ENCODE measurements at regions not wholly inside any gene's neighbourhood (a gene's known extent, or its start where the extent isn't known, plus 50 kb on each side); places are given as distances from the start of the nearest gene placed in this dataset.
"Not testable (repeated sequence)": the region's sequence is repeated elsewhere in the genome, so short reads cannot be mapped to it uniquely, and the experiment has no call there.

DNA sequence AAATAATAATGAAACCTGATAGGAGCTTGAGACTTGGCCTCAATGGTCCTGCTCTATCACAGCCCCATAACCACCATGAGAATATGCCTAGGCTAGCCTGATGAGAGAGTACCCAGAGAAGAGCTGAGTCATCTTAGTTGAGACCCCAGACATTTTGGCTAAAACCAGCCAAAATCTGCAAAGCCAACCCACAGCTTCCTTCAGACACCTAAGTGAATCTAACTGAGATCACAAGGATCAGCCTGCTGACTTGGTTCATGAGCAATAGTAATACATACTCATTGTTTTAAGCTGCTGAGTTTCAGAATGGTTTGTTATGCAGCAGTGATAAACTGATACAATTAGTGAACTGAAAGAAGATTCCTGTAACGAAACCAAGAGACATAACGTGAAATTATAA, 473.7 kb upstream of the PTGER4 start:
- peaks cover 0 to 4% of the 10 kb centered on the region in 2 donors for H3K4me1 ChIP-seq (ENCODE audit: control insufficient read depth in 1 of 2, insufficient read depth in 2 of 2, low read length in 2 of 2)
- H3K9me3 ChIP-seq (ENCODE audit: control insufficient read depth in 1 of 2, low read length in 2 of 2), result no peaks in the 10 kb centered on the region
- H3K27me3 ChIP-seq (ENCODE audit: low read depth, low read length), result no peaks in the 10 kb centered on the region
- no peak overlapping the region for H3K27ac ChIP-seq (ENCODE audit: low read length)
- no peaks in the 10 kb centered on the region for H3K36me3 ChIP-seq (ENCODE audit: control insufficient read depth in 1 of 2, insufficient read depth in 2 of 2, low read length in 2 of 2)
- H3K4me3 ChIP-seq (ENCODE audit: low read depth in 1 of 2, low read length in 2 of 2), result no peak overlapping the region

DNA sequence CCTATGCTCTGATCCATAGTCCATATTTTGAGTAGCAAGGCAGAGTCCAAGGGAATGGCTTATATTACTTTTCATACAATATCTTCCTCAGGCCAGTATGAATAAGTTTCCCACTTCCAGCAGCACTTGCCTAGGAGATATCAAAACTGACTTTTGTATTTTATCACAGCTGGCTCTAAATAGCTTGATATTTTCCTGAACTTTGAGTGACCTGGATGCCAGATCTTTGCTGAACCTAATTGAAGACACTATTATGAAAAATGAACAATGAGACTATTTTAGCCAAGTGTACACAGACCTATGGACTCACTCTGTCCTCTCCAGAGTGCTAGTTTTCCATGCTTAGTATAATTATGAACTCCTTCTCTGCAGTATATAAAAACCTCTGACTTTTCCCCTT, 475.6 kb upstream of the PTGER4 start:
- Histone ChIP-seq H3K4me3 (ENCODE audit: low read depth in 1 of 2, low read length in 2 of 2) (no peak overlapping the region), H3K36me3 (ENCODE audit: control insufficient read depth in 1 of 2, insufficient read depth in 2 of 2, low read length in 2 of 2) (no peaks in the 10 kb centered on the region), H3K4me1 (ENCODE audit: control insufficient read depth in 1 of 2, insufficient read depth in 2 of 2, low read length in 2 of 2) (peaks cover 0 to 4% of the 10 kb centered on the region in 2 donors), H3K9me3 (ENCODE audit: control insufficient read depth in 1 of 2, low read length in 2 of 2) (no peaks in the 10 kb centered on the region), H3K27ac (ENCODE audit: low read length) (no peak overlapping the region), H3K27me3 (ENCODE audit: low read depth, low read length) (no peaks in the 10 kb centered on the region)

GRCh38 chr5:40202814-40203440, 476.8 kb upstream of the PTGER4 start:
- no peak overlapping the region for H3K27ac ChIP-seq (ENCODE audit: low read length)
- H3K4me1 ChIP-seq (ENCODE audit: control insufficient read depth in 1 of 2, insufficient read depth in 2 of 2, low read length in 2 of 2), result peaks cover 0 to 4% of the 10 kb centered on the region in 2 donors
- H3K27me3 ChIP-seq (ENCODE audit: low read depth, low read length), result no peaks in the 10 kb centered on the region
- no peaks in the 10 kb centered on the region for H3K36me3 ChIP-seq (ENCODE audit: control insufficient read depth in 1 of 2, insufficient read depth in 2 of 2, low read length in 2 of 2)
- H3K4me3 ChIP-seq (ENCODE audit: low read depth in 1 of 2, low read length in 2 of 2), result no peak overlapping the region
- H3K9me3 ChIP-seq (ENCODE audit: control insufficient read depth in 1 of 2, low read length in 2 of 2), result no peaks in the 10 kb centered on the region

- H3K36me3 ChIP-seq (ENCODE audit: control insufficient read depth in 1 of 2, insufficient read depth in 2 of 2, low read length in 2 of 2), result no peaks in the 10 kb centered on the region
- no peaks in the 10 kb centered on the region for H3K4me1 ChIP-seq (ENCODE audit: control insufficient read depth in 1 of 2, insufficient read depth in 2 of 2, low read length in 2 of 2)
- H3K27me3 ChIP-seq (ENCODE audit: low read depth, low read length), result no peaks in the 10 kb centered on the region
- H3K9me3 ChIP-seq (ENCODE audit: control insufficient read depth in 1 of 2, low read length in 2 of 2), result no peaks in the 10 kb centered on the region
- no peak overlapping the region for H3K4me3 ChIP-seq (ENCODE audit: low read depth in 1 of 2, low read length in 2 of 2)
- no peak overlapping the region for H3K27ac ChIP-seq (ENCODE audit: low read length)
Observed at GRCh38 chr5:40198736-40199135, 481.0 kb upstream of the PTGER4 start.

DNA sequence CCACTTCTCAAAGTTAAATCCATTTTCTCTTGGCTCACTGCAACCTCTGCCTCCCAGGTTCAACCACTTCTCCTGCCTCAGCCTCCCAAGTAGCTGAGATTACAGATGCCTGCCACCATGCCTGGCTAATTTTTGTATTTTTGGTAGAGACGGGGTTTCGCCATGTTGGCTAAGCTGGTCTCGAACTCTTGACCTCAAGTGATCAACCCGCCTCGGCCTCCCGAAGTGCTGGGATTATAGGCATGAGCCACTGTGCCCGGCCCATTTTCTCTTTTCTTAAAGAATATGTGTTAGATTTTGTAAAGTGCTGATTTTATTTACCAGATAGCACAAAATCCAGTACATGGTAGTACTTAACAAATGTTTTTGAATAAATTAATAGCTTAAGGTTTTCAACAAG, 484.1 kb upstream of the PTGER4 start:
- not testable (repeated sequence) for H3K4me3 ChIP-seq (ENCODE audit: low read depth in 1 of 2, low read length in 2 of 2); H3K9me3 ChIP-seq (ENCODE audit: control insufficient read depth in 1 of 2, low read length in 2 of 2); H3K4me1 ChIP-seq (ENCODE audit: control insufficient read depth in 1 of 2, insufficient read depth in 2 of 2, low read length in 2 of 2); H3K36me3 ChIP-seq (ENCODE audit: control insufficient read depth in 1 of 2, insufficient read depth in 2 of 2, low read length in 2 of 2); H3K27me3 ChIP-seq (ENCODE audit: low read depth, low read length); H3K27ac ChIP-seq (ENCODE audit: low read length)

GRCh38 chr5:40191150-40191549, 488.6 kb upstream of the PTGER4 start:
- Histone ChIP-seq H3K27ac (ENCODE audit: low read length) (no peak overlapping the region), H3K27me3 (ENCODE audit: low read depth, low read length) (no peaks in the 10 kb centered on the region)

DNA sequence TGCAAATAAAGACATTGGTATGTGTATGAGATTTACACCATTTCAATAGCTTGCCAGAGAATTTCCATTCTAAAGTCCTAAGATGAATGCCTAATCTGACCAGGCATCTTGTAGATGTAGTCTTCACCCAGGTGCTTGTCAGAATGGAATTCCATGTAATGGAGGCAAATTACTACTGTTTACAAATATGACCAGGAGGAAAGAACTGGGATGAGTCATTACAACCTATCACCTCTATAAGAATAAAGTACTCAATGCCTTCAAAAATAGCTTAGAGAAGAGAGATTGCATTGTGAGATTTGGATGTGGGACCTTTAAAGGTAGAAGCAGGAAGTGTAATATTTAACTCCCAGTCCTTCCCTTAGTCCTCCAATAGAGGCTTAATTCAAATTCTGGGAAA, 507.0 kb upstream of the PTGER4 start:
- Histone ChIP-seq H3K4me1 (ENCODE audit: control insufficient read depth in 1 of 2, insufficient read depth in 2 of 2, low read length in 2 of 2) (no peaks in the 10 kb centered on the region), H3K36me3 (ENCODE audit: control insufficient read depth in 1 of 2, insufficient read depth in 2 of 2, low read length in 2 of 2) (no peaks in the 10 kb centered on the region), H3K4me3 (ENCODE audit: low read depth in 1 of 2, low read length in 2 of 2) (no peak overlapping the region), H3K27ac (ENCODE audit: low read length) (no peak overlapping the region), H3K27me3 (ENCODE audit: low read depth, low read length) (no peaks in the 10 kb centered on the region), H3K9me3 (ENCODE audit: control insufficient read depth in 1 of 2, low read length in 2 of 2) (peaks cover 0 to 23% of the 10 kb centered on the region in 2 donors)

More at GRCh38 chr5:40191150-40191549, 488.6 kb upstream of the PTGER4 start:
- Histone ChIP-seq H3K9me3 (ENCODE audit: control insufficient read depth in 1 of 2, low read length in 2 of 2) (no peaks in the 10 kb centered on the region), H3K4me1 (ENCODE audit: control insufficient read depth in 1 of 2, insufficient read depth in 2 of 2, low read length in 2 of 2) (no peaks in the 10 kb centered on the region), H3K4me3 (ENCODE audit: low read depth in 1 of 2, low read length in 2 of 2) (no peak overlapping the region), H3K36me3 (ENCODE audit: control insufficient read depth in 1 of 2, insufficient read depth in 2 of 2, low read length in 2 of 2) (no peaks in the 10 kb centered on the region)

DNA sequence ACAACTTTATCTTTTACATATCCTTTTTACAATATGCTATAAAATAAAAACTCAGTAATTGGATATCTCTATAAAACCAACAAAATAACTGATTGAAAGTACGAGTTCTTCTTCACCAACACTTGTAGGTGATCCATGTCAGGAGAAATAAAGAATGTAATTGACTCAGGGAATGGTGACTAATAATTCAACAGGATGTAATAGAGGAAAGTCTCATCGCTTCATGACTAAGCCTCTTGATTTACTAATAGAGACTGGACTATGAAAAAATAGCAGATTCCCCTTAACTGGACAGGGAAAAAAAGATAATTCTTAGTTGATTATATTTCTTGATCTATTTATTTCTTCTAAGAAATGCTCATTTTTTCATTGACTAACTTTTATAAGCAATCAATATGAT, 507.7 kb upstream of the PTGER4 start:
- H3K27ac ChIP-seq (ENCODE audit: low read length), result no peak overlapping the region
- H3K36me3 ChIP-seq (ENCODE audit: control insufficient read depth in 1 of 2, insufficient read depth in 2 of 2, low read length in 2 of 2), result no peaks in the 10 kb centered on the region
- no peaks in the 10 kb centered on the region for H3K27me3 ChIP-seq (ENCODE audit: low read depth, low read length)
- H3K4me1 ChIP-seq (ENCODE audit: control insufficient read depth in 1 of 2, insufficient read depth in 2 of 2, low read length in 2 of 2), result no peaks in the 10 kb centered on the region
- peaks cover 0 to 19% of the 10 kb centered on the region in 2 donors for H3K9me3 ChIP-seq (ENCODE audit: control insufficient read depth in 1 of 2, low read length in 2 of 2)
- H3K4me3 ChIP-seq (ENCODE audit: low read depth in 1 of 2, low read length in 2 of 2), result no peak overlapping the region

DNA sequence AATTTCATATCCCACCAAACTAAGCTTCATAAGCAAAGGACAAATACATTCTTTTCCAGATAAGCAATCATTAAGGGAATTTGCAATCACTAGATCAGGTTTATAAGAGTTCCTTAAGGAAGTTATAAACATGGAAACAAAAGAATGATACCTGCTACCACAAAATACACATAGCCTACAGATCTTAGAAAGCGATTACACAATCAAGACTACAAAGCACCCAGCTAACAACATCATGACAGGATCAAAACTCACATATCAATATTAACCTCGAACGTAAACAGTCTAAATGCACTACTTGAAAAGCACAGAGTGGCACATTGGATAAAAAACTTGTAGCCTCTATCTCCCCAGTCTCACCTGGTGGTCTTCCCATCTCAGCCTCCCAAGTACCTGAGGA, 512.4 kb upstream of the PTGER4 start:
- Histone ChIP-seq H3K4me1 (ENCODE audit: control insufficient read depth in 1 of 2, insufficient read depth in 2 of 2, low read length in 2 of 2) (no peaks in the 10 kb centered on the region), H3K27me3 (ENCODE audit: low read depth, low read length) (no peaks in the 10 kb centered on the region), H3K36me3 (ENCODE audit: control insufficient read depth in 1 of 2, insufficient read depth in 2 of 2, low read length in 2 of 2) (no peaks in the 10 kb centered on the region), H3K9me3 (ENCODE audit: control insufficient read depth in 1 of 2, low read length in 2 of 2) (peaks cover 0 to 9% of the 10 kb centered on the region in 2 donors), H3K4me3 (ENCODE audit: low read depth in 1 of 2, low read length in 2 of 2) (no peak overlapping the region), H3K27ac (ENCODE audit: low read length) (no peak overlapping the region)

GRCh38 chr5:40166802-40167201, 512.9 kb upstream of the PTGER4 start:
- Histone ChIP-seq H3K9me3 (ENCODE audit: control insufficient read depth in 1 of 2, low read length in 2 of 2) (peaks cover 0 to 9% of the 10 kb centered on the region in 2 donors), H3K4me3 (ENCODE audit: low read depth in 1 of 2, low read length in 2 of 2) (no peak overlapping the region), H3K4me1 (ENCODE audit: control insufficient read depth in 1 of 2, insufficient read depth in 2 of 2, low read length in 2 of 2) (no peaks in the 10 kb centered on the region), H3K36me3 (ENCODE audit: control insufficient read depth in 1 of 2, insufficient read depth in 2 of 2, low read length in 2 of 2) (no peaks in the 10 kb centered on the region), H3K27ac (ENCODE audit: low read length) (no peak overlapping the region), H3K27me3 (ENCODE audit: low read depth, low read length) (no peaks in the 10 kb centered on the region)

DNA sequence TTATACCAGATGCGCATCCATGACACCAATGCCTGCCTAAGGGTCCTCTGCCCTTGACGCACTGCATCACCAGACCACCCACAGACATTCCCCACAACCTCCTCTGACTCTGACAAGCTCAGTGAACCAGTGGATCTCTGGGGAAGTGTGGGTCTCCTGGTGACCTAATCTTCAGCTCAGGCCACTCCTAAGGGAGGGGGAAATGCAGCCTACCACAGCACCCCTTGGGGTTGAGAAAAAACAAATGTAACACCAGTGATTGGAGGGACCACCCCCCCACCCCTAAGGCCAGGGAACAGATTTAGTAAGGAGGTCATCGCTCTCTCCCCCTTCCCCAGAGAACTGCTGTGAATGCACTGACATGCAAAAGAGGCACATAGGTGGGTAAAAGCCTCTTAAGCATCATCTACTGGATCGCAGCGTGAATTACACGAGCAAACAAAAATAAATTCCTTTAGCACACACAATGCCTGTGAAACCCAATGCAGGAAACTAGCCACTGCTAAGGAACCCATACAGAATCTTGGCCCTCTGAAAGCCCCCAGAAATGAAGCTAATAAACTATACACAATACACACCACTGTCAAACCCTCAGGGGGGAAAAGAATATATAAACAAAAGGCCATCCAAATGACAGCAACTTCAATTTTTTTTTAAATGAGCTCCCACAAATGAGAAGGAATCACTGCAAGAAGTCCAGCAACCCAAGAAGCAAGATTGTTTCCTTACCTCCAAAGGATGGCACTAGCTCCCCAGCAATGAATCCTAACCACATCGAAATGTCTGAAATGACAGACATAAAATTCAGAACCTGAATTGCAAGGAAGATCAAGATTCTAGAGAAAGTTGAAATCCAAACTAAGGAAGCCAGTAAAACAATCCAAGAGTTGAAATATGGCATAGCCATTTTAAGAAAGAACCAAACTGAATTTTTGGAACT, 513.7 kb upstream of the PTGER4 start:
- H3K4me3 ChIP-seq (ENCODE audit: low read depth in 1 of 2, low read length in 2 of 2), result no peak overlapping the region
- H3K9me3 ChIP-seq (ENCODE audit: control insufficient read depth in 1 of 2, low read length in 2 of 2), result peaks cover 0 to 9% of the 10 kb centered on the region in 2 donors
- no peaks in the 10 kb centered on the region for H3K36me3 ChIP-seq (ENCODE audit: control insufficient read depth in 1 of 2, insufficient read depth in 2 of 2, low read length in 2 of 2)
- H3K27ac ChIP-seq (ENCODE audit: low read length), result no peak overlapping the region
- H3K27me3 ChIP-seq (ENCODE audit: low read depth, low read length), result no peaks in the 10 kb centered on the region
- no peaks in the 10 kb centered on the region for H3K4me1 ChIP-seq (ENCODE audit: control insufficient read depth in 1 of 2, insufficient read depth in 2 of 2, low read length in 2 of 2)

All from muscle layer of duodenum (tissue), 2 donors.